Ascending aorta (tissue), 2 donors: ENCODE measurements at regions not wholly inside any gene's neighbourhood (a gene's known extent, or its start where the extent isn't known, plus 50 kb on each side); places are given as distances from the start of the nearest gene placed in this dataset.
"Not testable (repeated sequence)": the region's sequence is repeated elsewhere in the genome, so short reads cannot be mapped to it uniquely, and the experiment has no call there.

Experiments
- DNase-seq, 2 donors: peaks; one replicate each; pipeline ENCODE4 v3.0.0-alpha.2; 2019; ENCODE audit warnings: low spot score in 2 of 2
- H3K27ac ChIP-seq, 2 donors: fragments of 200-600 bp; sonication (generic); one replicate each; pipeline ENCODE4 v1.5.1; 2016 to 2017; ENCODE audit warnings: mild to moderate bottlenecking in 1 of 2
- H3K27me3 ChIP-seq: fragments of 200-600 bp; sonication (generic); one replicate; pipeline ENCODE4 v1.5.1; 2017
- H3K36me3 ChIP-seq, 2 donors: fragments of 200-600 bp; sonication (generic); one replicate each; pipeline ENCODE4 v1.5.1; 2016
- H3K4me1 ChIP-seq, 2 donors: fragments of 200-600 bp; sonication (generic); one replicate each; pipeline ENCODE4 v1.5.1; 2016 to 2017; ENCODE audit warnings: mild to moderate bottlenecking in 1 of 2
- H3K4me3 ChIP-seq, 2 donors: fragments of 200-600 bp; sonication (generic); one replicate each; pipeline ENCODE4 v1.5.1; 2016 to 2017; ENCODE audit warnings: mild to moderate bottlenecking in 1 of 2
- H3K9me3 ChIP-seq, 2 donors: fragments of 200-600 bp; sonication (generic); one replicate each; pipeline ENCODE4 v1.5.1; 2016
- CTCF ChIP-seq, 3 experiments: fragments of 200-600 bp in 2 of 3; fragments of 450-650 bp in 1 of 3; sonication (generic) in 2 of 3; IDR thresholded peaks; one replicate each; pipeline ENCODE4 v1.5.1; 2016 to 2019; ENCODE audit warnings: antibody characterized with exemption in 3 of 3, mild to moderate bottlenecking in 1 of 3, moderate library complexity in 1 of 3
- intact Hi-C: fragments of 100-400 bp; cut with DNase I; formaldehyde crosslinking; loops from one replicate; pipeline ENCODE4 v1.15.1; 2023

DNA sequence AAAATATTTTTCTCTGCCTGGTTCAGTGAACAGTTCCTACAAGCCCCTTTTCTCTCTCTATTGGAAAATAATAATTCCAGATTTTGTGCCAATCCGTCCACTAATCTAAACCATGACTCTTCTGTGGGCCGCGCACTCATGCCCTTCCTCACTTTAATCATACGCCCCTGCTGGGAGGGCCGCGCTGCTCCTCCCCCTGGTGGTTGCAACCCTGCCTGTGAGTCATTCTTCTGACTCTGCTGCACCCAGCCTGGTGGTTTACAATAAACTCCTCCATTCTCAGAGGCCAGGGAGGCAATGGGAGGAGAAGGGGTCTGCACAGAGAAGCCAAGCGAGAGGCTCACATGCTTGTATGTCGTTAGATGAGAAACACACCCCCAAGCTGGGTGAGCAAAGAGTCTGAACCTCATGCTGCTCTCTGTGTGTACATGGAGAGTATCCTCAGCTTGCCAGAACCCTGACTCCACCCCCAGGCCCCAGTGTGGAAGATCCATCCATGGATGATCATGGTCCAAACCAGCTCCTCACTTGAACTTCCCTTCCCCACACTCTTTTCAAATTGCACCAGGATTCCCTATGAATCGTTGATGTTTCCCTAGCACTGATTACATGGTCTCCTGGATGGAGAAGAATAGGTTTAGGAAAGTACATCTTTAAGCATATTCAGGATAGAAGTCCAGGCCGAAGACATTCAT is 228.9 kb downstream of the ANKRD30B start:
- H3K9me3 ChIP-seq, result no peaks in the 10 kb centered on the region
- DNase-seq, result no peak
- no peak overlapping the region for H3K27ac ChIP-seq
- H3K4me3 ChIP-seq, result no peak overlapping the region
- no peaks in the 10 kb centered on the region for H3K36me3 ChIP-seq
- H3K4me1 ChIP-seq, result no peaks in the 10 kb centered on the region
- intact Hi-C loops, result no loop called here
- TF ChIP-seq CTCF (IDR thresholded peaks at IDR 0.05), result no peak
- H3K27me3 ChIP-seq, result no peaks in the 10 kb centered on the region

GRCh38 chr18:14978191-14978590 is 230.2 kb downstream of the ANKRD30B start:
- Histone ChIP-seq H3K4me3 (no peak overlapping the region), H3K27me3 (no peaks in the 10 kb centered on the region), H3K9me3 (no peaks in the 10 kb centered on the region), H3K4me1 (no peaks in the 10 kb centered on the region), H3K27ac (no peak overlapping the region), H3K36me3 (no peaks in the 10 kb centered on the region)
- no peak for DNase-seq
- intact Hi-C loops, result no loop called here
- no peak for TF ChIP-seq CTCF (IDR thresholded peaks at IDR 0.05)

DNA sequence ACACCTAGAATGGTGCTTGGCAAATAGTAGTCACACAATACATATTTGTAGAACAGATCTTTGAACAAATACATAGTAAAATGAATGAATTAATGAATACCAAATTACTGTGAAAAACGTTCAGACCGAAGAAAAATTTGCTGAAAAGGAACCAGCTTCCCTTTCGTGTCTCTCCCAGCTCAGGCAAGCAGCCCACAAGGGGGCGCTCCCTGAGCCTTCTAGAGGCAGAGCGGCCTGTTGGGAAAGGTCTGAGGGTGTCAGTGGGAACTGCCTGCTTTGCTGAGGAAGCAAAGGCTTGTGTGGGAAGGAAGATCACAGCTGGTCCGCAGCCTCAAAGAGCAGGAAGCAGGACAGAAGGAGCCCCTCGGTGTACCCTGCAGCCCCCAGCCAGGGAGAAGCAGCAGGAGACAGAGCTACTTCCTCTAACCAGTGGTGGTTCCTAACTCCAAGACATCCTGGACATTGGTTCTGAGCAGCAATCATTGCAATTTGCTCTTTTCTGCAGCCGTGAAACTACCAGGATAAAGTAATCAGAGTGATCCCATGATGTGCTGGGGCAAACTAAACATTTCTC is 231.1 kb downstream of the ANKRD30B start:
- Histone ChIP-seq H3K36me3 (no peaks in the 10 kb centered on the region), H3K9me3 (no peaks in the 10 kb centered on the region), H3K27ac (no peak overlapping the region), H3K27me3 (no peaks in the 10 kb centered on the region), H3K4me3 (no peak overlapping the region), H3K4me1 (no peaks in the 10 kb centered on the region)
- intact Hi-C loops, result no loop called here
- TF ChIP-seq CTCF (IDR thresholded peaks at IDR 0.05), result peak in 1 of 3 experiments; percentile 30
- no peak for DNase-seq

- Histone ChIP-seq H3K36me3 (no peaks in the 10 kb centered on the region), H3K4me1 (no peaks in the 10 kb centered on the region), H3K4me3 (no peak overlapping the region), H3K27me3 (no peaks in the 10 kb centered on the region), H3K27ac (no peak overlapping the region), H3K9me3 (no peaks in the 10 kb centered on the region)
- no peak for TF ChIP-seq CTCF (IDR thresholded peaks at IDR 0.05)
- intact Hi-C loops, result no loop called here
- no peak for DNase-seq
Observed at GRCh38 chr18:14979875-14980274, 231.9 kb downstream of the ANKRD30B start.

- H3K27me3 ChIP-seq, H3K4me1 ChIP-seq, H3K4me3 ChIP-seq, intact Hi-C loops, H3K36me3 ChIP-seq, H3K27ac ChIP-seq, H3K9me3 ChIP-seq, DNase-seq: not testable (repeated sequence)
Observed at GRCh38 chr18:14984531-14984930, 236.6 kb downstream of the ANKRD30B start.

DNA sequence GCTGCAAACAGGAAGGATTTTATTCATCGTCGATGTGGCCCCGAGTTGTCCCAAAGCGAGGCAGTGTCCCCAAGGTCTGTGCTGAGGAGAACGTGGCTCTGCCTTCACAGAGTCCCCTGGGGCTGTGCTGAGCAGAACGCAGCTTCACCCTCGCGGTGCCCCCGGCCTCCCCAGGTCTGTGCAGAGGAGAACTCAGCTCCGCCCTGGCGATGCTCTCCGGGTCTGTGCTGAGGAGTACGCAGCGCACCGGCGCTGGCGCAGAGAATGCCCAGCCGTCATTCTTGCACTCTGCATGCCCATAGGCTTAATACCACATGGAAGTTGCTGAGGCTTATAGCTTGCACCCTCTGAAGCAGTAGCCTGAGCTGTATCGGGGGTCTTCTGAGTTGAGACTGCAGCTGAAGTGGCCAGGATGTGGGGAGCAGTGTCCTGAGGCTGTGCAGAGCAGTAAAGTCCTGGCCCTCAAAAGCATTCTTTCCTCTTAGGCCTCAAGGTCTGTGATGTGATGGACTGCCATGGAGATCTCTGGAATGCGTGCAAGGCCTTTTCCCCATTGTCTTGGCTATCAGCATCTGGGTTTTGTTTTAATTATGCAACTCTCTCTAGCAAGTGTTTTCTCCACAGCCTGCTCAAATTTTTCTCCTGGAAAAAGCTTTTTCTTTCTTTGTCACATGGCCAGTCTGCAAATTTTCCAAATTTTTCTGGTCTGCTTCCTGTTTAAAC is 237.5 kb downstream of the ANKRD30B start:
- H3K4me1 ChIP-seq, DNase-seq, H3K36me3 ChIP-seq, H3K27me3 ChIP-seq, H3K9me3 ChIP-seq, intact Hi-C loops, H3K27ac ChIP-seq, H3K4me3 ChIP-seq: not testable (repeated sequence)

DNA sequence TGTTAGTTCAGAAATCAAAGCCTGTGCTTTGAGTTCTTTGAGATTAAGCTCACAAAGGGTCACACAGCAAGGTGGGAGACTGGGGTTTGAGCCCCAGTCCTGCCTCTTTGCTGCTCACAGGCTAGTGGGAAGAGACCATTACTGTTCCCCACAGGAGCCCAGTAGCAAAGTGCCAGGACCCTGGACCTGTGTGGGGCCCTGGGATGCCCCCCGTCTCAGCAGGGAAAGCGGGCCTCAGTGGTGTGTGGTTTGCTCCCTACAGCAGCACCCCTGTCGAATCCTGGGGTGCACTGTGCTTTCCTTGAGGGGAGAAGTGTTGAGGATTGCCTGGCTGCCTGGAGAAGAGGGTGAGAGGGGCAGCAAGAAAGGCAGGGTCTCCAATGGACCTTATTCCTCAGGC is 239.4 kb downstream of the ANKRD30B start:
- H3K4me3 ChIP-seq, H3K36me3 ChIP-seq, H3K9me3 ChIP-seq, H3K4me1 ChIP-seq, intact Hi-C loops, H3K27ac ChIP-seq, H3K27me3 ChIP-seq, DNase-seq: not testable (repeated sequence)

DNA sequence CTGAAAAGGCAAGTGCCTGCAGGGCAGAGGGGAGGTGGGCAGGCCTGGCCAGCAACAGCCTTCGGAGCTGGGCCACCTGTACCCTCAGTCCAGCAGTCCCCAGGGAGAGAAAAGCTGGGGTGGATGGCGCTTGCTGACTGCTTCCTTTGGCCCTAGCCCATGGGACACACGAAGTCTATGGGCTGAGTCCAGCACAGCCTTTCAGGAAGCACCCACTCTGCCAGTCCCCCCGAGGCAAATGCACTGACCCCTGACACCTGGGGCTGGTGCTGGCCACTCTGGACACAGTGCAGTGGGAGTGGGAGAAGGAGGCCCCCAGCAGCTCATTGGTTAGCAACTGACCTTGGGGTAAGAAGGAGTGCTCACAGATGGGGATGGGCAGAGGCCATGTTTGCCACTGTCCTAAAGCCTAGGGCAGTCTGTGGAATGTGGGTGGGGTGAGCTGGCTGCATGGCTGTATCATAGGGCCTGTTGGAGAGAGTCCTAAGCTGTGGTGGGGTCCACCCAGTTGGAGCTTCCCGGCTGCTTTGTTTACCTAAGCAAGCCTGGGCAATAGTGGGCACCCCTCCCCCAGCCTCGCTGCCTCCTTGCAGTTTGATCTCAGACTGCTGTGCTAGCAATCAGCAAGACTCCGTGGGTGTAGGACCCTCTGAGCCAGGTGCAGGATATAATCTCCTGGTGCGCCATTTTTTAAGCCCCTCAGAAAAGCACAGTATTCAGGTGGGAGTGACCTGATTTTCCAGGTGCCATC is 240.2 kb downstream of the ANKRD30B start:
- H3K27me3 ChIP-seq, H3K4me3 ChIP-seq, intact Hi-C loops, DNase-seq, H3K4me1 ChIP-seq, H3K9me3 ChIP-seq, H3K27ac ChIP-seq, H3K36me3 ChIP-seq: not testable (repeated sequence)

GRCh38 chr18:14989569-14989968 is 241.6 kb downstream of the ANKRD30B start:
- H3K9me3 ChIP-seq, H3K4me3 ChIP-seq, intact Hi-C loops, H3K27me3 ChIP-seq, H3K36me3 ChIP-seq, H3K4me1 ChIP-seq, H3K27ac ChIP-seq, DNase-seq: not testable (repeated sequence)
